GM03348 (cell line): ENCODE measurements at regions not wholly inside any gene's neighbourhood (a gene's known extent, or its start where the extent isn't known, plus 50 kb on each side); places are given as distances from the start of the nearest gene placed in this dataset.

Source experiments
- DNase-seq: peaks from one replicate; pipeline ENCODE4 v3.0.0; 2012; ENCODE audit warnings: low spot score

- no peak for DNase-seq
Measured at GRCh38 chr14:94953541-94954260, 183.8 kb upstream of the GSC start.

- DNase-seq = no peak
Measured at GRCh38 chr14:94952097-94952496, 182.2 kb upstream of the GSC start.

- no peak for DNase-seq
Measured at GRCh38 chr14:94946244-94946643, 176.3 kb upstream of the GSC start.

- no peak for DNase-seq
Measured at GRCh38 chr14:94945615-94946014, 175.7 kb upstream of the GSC start.

GRCh38 chr14:94944636-94945258 is 174.8 kb upstream of the GSC start:
- DNase-seq = no peak

- no peak for DNase-seq
Measured at GRCh38 chr14:94942601-94943000, 172.7 kb upstream of the GSC start.

- DNase-seq = no peak
Measured at GRCh38 chr14:94941311-94941710, 171.4 kb upstream of the GSC start.

- DNase-seq = no peak
Measured at GRCh38 chr14:94940263-94940993, 170.5 kb upstream of the GSC start.

- no peak for DNase-seq
Measured at GRCh38 chr14:94938016-94938415, 168.1 kb upstream of the GSC start.

GRCh38 chr14:94936901-94937685 is 167.2 kb upstream of the GSC start:
- DNase-seq = peak; percentile 42

- peak; percentile 77 for DNase-seq
Measured at GRCh38 chr14:94936401-94936892, 166.5 kb upstream of the GSC start.

GRCh38 chr14:94935706-94936300 is 165.9 kb upstream of the GSC start:
- no peak for DNase-seq

GRCh38 chr14:94934276-94934810 is 164.4 kb upstream of the GSC start:
- no peak for DNase-seq

GRCh38 chr14:94933486-94933885 is 163.6 kb upstream of the GSC start:
- peak; percentile 29 for DNase-seq

GRCh38 chr14:94932589-94932988 is 162.7 kb upstream of the GSC start:
- no peak for DNase-seq

- DNase-seq = no peak
Measured at GRCh38 chr14:94930690-94931089, 160.8 kb upstream of the GSC start.

GRCh38 chr14:94929354-94929753 is 159.4 kb upstream of the GSC start:
- DNase-seq = no peak

- no peak for DNase-seq
Measured at GRCh38 chr14:94926176-94926575, 156.3 kb upstream of the GSC start.

GRCh38 chr14:94925416-94926173 is 155.7 kb upstream of the GSC start:
- no peak for DNase-seq

GRCh38 chr14:94924189-94924588 is 154.3 kb upstream of the GSC start:
- DNase-seq = no peak

- no peak for DNase-seq
Measured at GRCh38 chr14:94923786-94924185, 153.9 kb upstream of the GSC start.
